Hematopoietic multipotent progenitor cell treated with erythropoietin and hydrocortisone succinate and interleukin-3 and kit ligand, for 6 days (in vitro differentiated cells): ENCODE measurements at regions not wholly inside any gene's neighbourhood (a gene's known extent, or its start where the extent isn't known, plus 50 kb on each side); places are given as distances from the start of the nearest gene placed in this dataset.

ENCODE experiments used
- DNase-seq: peaks from one replicate; pipeline ENCODE4 v3.0.0-alpha.2; 2015

- DNase-seq: no peak
Measured at GRCh38 chr5:98085593-98085992, 687.9 kb upstream of the RGMB start.

GRCh38 chr5:98095072-98095471 lies 678.4 kb upstream of the RGMB start:
- DNase-seq: no peak

- DNase-seq: no peak
Measured at GRCh38 chr5:98096155-98096554, 677.3 kb upstream of the RGMB start.

GRCh38 chr5:98099448-98100105 lies 673.9 kb upstream of the RGMB start:
- DNase-seq: no peak

- no peak for DNase-seq
Measured at GRCh38 chr5:98101131-98101530, 672.3 kb upstream of the RGMB start.

GRCh38 chr5:98102936-98103335 lies 670.5 kb upstream of the RGMB start:
- no peak for DNase-seq

- no peak for DNase-seq
Measured at GRCh38 chr5:98103807-98104206, 669.7 kb upstream of the RGMB start.

GRCh38 chr5:98104454-98105188 lies 668.8 kb upstream of the RGMB start:
- DNase-seq: no peak

GRCh38 chr5:98105681-98106080 lies 667.8 kb upstream of the RGMB start:
- DNase-seq: no peak

- no peak for DNase-seq
Measured at GRCh38 chr5:98106116-98107031, 667.1 kb upstream of the RGMB start.

GRCh38 chr5:98108497-98108896 lies 665.0 kb upstream of the RGMB start:
- DNase-seq: no peak

GRCh38 chr5:98109561-98110006 lies 663.9 kb upstream of the RGMB start:
- DNase-seq: no peak

GRCh38 chr5:98110282-98110691 lies 663.2 kb upstream of the RGMB start:
- no peak for DNase-seq

GRCh38 chr5:98110791-98111190 lies 662.7 kb upstream of the RGMB start:
- DNase-seq: no peak

- no peak for DNase-seq
Measured at GRCh38 chr5:98111686-98112085, 661.8 kb upstream of the RGMB start.

GRCh38 chr5:98121036-98121936 lies 652.2 kb upstream of the RGMB start:
- no peak for DNase-seq

- no peak for DNase-seq
Measured at GRCh38 chr5:98128271-98128670, 645.2 kb upstream of the RGMB start.

- DNase-seq: no peak
Measured at GRCh38 chr5:98128846-98129245, 644.6 kb upstream of the RGMB start.

GRCh38 chr5:98130261-98131035 lies 643.0 kb upstream of the RGMB start:
- DNase-seq: no peak

GRCh38 chr5:98144116-98144515 lies 629.3 kb upstream of the RGMB start:
- DNase-seq: no peak

GRCh38 chr5:98144710-98145109 lies 628.8 kb upstream of the RGMB start:
- DNase-seq: no peak

- no peak for DNase-seq
Measured at GRCh38 chr5:98157368-98157767, 616.1 kb upstream of the RGMB start.
